HUDEP-2 (cell line): ENCODE measurements at regions not wholly inside any gene's neighbourhood (a gene's known extent, or its start where the extent isn't known, plus 50 kb on each side); places are given as distances from the start of the nearest gene placed in this dataset.
A peak's percentile ranks its signal among the peaks of the same experiment; 100 is the strongest.

ENCODE experiments used
- DNase-seq, 76 experiments: peaks; one replicate each; lab custom pipeline; 2025; ENCODE audit not compliant: unreplicated experiment in 76 of 76; lab: John Stamatoyannopoulos, UW

DNA sequence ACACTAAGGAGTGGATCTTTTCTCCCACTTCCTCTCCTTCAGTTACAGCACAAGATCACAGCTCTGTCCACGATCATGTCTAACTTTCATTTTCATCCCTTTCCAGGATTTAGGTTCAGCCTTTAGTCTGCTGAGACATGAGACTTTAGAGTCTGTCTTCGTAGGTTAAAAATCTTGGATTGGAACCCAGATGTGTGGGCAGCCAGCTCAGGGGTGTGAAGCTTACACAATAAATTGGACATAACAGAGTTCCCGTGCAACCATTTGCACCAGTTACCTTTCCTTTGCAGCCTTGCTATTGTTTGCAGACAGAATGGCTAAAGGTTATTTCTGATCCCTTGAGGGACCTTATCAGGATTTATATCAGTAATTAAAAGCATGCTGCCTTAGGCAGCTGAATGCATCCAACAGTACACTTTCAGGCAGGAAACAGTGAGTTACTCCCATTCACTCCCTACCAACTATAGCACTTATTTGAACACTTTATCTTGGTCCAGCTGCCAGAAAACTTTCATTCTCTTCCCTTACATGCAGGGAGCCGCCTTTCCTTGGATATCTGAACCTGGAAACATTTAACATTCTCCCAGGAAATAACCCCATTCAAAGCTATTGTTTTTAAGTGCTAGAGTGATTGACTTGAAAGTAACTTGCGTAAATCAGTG is 87.3 kb downstream of the TMEM100 start:
- no peak for DNase-seq

- no peak for DNase-seq
Measured at GRCh38 chr17:55634702-55635101, 88.0 kb downstream of the TMEM100 start.

DNA sequence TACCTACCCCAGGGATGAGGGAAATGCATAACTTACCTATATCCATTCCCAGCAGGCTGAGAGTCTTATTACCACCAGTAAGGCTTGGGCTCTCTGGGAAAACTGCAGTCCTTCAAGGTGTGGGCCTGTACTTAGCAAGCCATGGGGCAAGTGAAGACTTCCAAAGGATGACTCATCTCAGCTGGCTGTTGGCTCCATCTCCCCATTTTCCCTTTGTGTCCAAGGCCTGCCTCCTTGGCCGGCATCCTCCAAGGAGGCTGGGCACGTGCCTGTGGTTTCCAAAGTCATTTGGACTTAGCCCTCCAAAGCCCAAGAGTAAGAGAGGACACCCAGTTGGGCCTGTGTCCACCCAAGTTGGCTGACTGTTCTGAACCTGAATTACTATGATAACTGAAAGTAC is 89.8 kb downstream of the TMEM100 start:
- no peak for DNase-seq

- no peak for DNase-seq
Measured at GRCh38 chr17:55632236-55632635, 90.4 kb downstream of the TMEM100 start.

DNA sequence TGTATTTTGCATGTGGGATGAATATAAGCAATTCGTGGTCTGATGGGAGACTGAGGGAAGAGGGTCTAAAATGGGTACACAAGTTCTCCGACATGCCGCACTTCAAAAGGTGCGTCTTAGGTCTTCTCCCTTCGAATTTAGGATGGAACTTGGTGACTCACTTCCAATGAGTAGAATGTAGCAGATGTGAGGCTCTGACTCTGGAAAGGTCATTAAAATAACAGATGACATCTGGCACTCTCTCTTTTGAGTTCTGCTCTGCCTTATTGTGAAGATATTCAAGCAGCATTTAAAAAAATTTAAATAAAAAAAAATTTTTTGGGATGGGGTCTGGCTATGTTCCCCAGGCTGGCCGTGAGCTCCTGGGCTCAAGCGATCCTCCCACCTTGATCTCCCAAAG is 92.7 kb downstream of the TMEM100 start:
- DNase-seq = no peak

GRCh38 chr17:55625521-55625920 is 97.1 kb downstream of the TMEM100 start:
- DNase-seq = no peak

DNA sequence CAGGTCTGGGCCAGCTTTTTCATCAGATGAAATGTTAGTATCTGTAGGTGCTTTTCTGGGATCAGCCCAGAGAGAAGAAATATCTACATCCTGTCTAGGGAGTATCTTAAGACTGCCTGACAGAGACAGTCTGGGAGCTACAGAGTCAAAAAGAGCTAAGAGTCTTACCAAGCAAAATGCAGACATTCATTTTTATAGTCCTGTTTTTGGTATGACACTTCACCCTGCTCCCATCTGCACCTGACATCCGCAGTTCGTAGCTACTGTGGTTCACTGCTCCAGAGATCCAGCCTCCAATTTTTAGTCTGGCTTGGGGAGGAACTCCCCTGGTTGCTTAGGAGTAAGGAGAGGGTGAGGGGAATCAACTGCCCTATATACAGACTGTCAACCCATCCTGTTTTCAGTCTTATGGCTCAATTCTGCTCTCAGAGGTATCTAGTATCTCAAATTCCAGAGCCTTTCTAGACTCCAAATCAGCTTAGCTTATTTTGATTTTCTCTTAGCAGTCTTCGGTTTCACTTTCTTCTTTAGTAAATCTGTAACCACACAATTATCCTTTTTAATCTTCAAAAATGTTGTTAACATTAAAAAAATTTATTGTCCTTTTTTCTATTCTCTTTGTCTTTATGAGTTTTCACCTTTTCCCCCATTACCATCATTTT is 97.8 kb downstream of the TMEM100 start:
- no peak for DNase-seq

DNA sequence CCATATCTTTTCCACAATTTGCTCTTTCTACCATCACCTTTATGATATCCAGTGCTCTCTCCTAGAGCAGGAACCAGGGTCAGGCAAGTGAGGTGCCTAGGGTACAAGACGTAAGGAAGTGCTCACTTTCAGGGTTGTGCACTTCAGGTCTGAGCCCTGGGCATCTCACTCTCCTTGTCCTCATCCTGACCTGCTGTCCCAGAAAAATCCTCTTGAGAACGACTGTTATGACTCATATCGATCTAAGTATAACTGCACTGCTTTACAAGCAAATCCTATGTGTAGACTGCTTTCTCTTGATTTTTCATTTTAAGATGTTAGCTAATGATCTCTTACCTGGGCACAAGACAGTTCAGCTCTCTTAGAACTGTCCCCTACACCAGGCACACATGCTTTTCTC is 100.1 kb downstream of the TMEM100 start:
- no peak for DNase-seq

- DNase-seq = no peak
Measured at GRCh38 chr17:55620945-55621344, 101.7 kb downstream of the TMEM100 start.

- no peak for DNase-seq
Measured at GRCh38 chr17:55620023-55620422, 102.6 kb downstream of the TMEM100 start.

- DNase-seq = no peak
Measured at GRCh38 chr17:55617441-55617840, 105.2 kb downstream of the TMEM100 start.

GRCh38 chr17:55614061-55614460 is 102.8 kb upstream of the SMIM36 start:
- DNase-seq = no peak

GRCh38 chr17:55612691-55613141 is 101.5 kb upstream of the SMIM36 start:
- DNase-seq = no peak

DNA sequence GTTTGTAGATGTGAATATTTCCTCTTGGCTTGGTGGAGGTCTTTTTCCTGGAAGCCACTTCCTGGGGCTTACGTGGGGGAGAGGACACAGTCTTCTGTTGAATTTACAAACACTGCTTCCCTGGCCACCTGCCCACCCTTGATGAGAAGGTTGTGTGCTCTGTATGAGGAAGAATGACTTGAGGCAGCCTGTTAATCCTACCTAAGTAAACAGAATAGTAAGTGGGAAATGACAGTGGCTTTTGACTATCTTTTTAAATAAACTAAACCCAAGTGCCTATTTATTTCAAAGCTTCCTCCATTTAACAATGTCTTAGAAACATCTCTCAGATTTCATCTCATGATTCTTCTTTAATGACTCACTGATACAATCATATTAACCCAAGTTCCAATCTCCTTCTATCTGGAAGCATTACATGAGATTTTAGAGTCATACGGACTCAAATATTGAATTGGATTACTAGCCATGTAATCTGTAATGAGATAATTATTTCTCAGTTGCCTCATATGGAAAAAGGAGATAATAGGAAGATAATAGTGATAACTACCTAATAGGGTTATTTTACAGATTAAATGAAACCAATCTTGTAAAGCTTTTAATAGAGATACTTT is 96.6 kb upstream of the SMIM36 start:
- no peak for DNase-seq

- DNase-seq = no peak
Measured at GRCh38 chr17:55606488-55606815, 95.2 kb upstream of the SMIM36 start.

DNA sequence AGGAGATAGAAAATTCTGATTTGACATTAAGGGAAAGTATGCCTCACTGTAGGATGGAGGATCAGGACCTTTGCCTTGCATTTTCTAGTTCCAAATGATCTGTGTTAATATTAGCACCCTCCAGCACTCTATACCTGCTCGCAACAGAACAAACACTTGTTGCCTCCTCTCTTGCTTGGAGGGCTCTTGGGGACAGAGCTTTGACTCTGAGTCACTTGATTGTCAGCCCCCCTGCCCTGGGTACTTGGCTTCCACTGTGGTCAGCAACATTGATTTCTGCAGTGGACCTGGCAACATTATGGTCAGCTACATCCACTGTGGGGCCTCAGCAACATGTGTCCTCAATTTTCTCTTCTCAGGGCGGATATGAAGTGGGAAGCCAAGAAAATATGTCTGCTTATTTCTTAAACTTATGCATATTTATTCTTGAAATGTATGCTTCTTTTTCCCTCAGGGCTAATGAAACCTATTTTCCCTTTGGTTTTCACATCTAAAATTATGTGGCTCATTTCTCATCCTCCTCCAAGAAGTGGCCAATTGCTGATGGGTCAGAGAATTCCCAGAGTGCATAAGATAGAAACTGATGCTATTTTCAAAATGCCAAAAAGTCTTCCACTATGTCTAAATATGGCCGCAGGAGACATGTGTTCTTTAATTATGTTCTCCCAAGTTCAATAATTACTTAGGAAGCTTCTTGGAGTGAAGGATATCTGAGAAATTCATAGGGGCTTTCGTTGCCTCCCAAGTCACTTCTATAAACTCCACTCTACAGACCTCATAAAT is 94.6 kb upstream of the SMIM36 start:
- DNase-seq = no peak

DNA sequence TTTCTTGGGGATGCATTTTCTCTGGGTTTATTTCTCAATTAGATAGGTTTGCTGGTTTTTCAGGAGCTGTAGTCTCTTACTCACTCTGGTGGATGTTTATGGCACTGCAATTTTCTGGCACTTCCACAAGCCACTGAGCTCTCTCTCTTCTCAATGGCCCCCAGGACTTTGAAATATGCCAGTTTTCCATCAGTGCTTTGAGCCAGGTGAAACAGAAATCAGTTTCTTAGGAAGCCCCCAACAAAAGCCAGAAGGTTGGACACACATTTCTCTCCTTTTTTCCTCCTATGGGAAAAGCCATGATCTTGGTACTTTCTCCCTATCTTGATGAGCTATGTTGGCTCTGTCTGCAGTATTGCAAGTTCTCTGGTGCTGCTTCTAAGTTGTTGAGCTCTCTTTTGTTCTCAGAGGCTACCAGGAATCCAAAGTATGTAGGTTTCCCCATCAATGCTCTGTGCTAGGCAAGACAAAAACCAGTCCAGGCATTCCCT is 90.7 kb upstream of the SMIM36 start:
- peak in 11 of 76 experiments; percentile 1 to 40 (median 10) for DNase-seq

- DNase-seq = no peak
Measured at GRCh38 chr17:55598495-55598894, 87.2 kb upstream of the SMIM36 start.

DNA sequence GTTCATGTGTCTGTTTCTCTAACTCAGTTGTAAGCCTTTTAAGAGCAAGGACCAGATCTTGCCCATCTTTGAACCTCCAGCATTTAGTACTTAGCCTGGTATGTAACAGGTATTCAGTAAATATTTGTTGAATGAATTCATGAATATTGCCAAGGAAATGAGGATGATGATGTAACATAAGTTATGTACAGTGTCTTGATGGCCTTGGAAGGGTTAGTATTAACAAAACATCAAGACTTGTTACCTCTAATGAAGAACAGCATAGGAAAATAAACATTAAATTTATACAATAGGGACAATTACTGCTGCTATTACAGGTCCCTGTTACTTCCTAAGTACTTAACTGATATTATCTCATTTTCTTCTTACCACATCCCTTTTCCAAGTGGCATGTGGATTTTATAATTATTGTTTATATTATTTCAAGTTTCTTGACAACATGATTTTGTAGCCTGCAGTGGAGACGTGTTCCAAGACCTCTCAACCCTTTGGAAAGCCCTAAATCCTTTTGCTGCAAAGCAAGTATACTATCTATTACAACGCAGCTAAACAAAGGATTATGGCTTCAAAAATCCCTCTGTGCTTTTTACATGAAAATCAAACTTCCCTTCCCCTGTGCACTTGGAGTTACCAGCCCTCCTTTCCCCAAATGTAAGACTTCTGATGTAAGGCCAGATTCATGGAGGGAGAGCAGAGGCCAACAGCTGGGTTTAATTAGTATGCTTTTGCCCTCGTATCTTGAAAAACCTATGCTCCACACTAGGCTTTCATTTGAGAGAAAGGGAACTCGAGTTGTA is 77.4 kb upstream of the SMIM36 start:
- DNase-seq = no peak

DNA sequence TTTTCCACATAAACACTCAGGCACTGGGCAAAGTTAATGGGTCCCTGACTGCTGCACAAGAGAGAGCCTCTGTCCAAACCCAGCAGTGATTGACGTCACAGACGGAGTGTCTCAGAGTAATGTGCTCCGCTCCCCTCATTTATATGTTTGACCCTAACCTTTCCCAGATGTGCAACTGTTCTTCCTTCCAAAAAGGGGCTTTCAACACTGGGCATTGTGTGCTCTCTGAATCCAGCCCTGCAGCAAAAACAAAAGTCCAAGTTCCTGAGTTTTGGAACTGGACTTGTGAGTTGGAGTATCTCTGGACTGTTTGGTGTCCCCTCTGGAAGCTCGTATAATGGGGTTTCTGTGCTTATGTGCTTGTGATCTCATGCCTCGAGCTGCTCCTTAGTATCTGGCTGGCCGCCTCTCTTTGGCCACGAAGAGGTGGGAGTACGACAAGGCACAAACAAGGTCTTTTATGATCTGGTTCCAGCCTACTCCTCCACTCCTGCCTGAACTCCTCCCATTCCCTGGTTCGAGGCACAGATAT is 76.4 kb upstream of the SMIM36 start:
- DNase-seq = no peak
